ENCODE measurements at regions not wholly inside any gene's neighbourhood (a gene's known extent, or its start where the extent isn't known, plus 50 kb on each side); places are given as distances from the start of the nearest gene placed in this dataset.

DNA sequence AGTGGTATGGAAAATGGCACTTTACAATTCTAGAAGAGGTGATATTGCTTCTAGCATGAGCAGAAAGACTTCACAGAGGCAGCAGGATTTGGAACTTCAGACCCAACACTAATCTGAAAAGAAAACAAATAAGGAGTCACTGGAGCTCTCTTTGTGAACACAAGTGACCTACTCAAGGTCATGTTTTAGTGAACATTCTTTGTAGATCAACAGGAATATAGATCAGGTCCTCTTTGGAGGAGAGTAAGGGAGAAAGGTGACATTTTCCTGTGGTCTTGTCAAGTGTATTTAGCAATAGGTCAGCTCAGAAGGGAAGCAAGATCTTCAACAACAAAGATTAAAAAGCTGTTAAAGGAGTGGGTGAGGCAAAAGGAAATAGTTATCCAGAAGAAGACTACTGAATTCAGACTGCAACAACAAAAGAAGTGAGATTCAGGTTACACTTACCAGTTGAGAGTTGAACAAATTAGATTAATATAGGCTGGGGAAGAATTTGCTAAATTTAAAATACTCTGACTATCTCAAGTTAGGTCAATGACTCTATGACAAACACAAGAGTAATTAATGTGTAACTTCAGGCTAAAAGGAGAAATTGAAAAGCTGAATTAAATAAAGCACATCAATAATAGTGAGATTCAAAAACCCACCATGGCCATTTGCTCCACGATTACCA, 528.2 kb downstream of the RPS29 start:
- H3K9me3 ChIP-seq (ENCODE audit: control insufficient read depth, insufficient read depth, low read depth, low read length): no peaks in the 10 kb centered on the region
- no peaks in the 10 kb centered on the region for H3K36me3 ChIP-seq (ENCODE audit: control insufficient read depth in 2 of 2, insufficient read depth in 1 of 2, low read length in 2 of 2)
- 0 out of 2 replicates have a peak, but pooled peaks cover 4% of the 10 kb centered on the region for H3K4me1 ChIP-seq (ENCODE audit: control insufficient read depth, insufficient read depth, low read length)
- ChIA-PET CTCF (no interaction called here), POLR2A (no interaction called here)
- H3K4me3 ChIP-seq (ENCODE audit: low read depth, low read length): no peak overlapping the region
- TF ChIP-seq ZNF513 (tag by site-specific recombination; IDR thresholded peaks at IDR 0.05) (no peak), KLF8 (tag by site-specific recombination; IDR thresholded peaks at IDR 0.05) (no peak), ZNF664 (tag by site-specific recombination; IDR thresholded peaks at IDR 0.05) (no peak), ZNF211 (tag by site-specific recombination; IDR thresholded peaks at IDR 0.05; ENCODE audit: low read depth) (no peak), ZNF138 (tag by site-specific recombination; IDR thresholded peaks at IDR 0.05; ENCODE audit: borderline replicate concordance) (no peak), ZNF704 (tag by site-specific recombination; IDR thresholded peaks at IDR 0.05) (no peak), ZNF23 (tag by site-specific recombination; IDR thresholded peaks at IDR 0.05; ENCODE audit: borderline replicate concordance) (no peak), ZBTB11 (tag by site-specific recombination; conservative IDR thresholded peaks at IDR 0.05; ENCODE audit: low read depth) (no peak), ZNF473 (tag by site-specific recombination; IDR thresholded peaks at IDR 0.05) (no peak), FEZF1 (tag by site-specific recombination; IDR thresholded peaks at IDR 0.05) (no peak), ZNF701 (tag by site-specific recombination; IDR thresholded peaks at IDR 0.05) (no peak), REPIN1 (tag by site-specific recombination; IDR thresholded peaks at IDR 0.05; ENCODE audit: low read depth) (no peak), ZNF560 (tag by site-specific recombination; IDR thresholded peaks at IDR 0.05; ENCODE audit: borderline replicate concordance) (no peak), ZNF623 (tag by site-specific recombination; IDR thresholded peaks at IDR 0.05) (no peak), ZSCAN16 (tag by site-specific recombination; IDR thresholded peaks at IDR 0.05) (no peak), ZBTB6 (tag by site-specific recombination; IDR thresholded peaks at IDR 0.05) (no peak), KLF7 (tag by site-specific recombination; IDR thresholded peaks at IDR 0.05; ENCODE audit: borderline replicate concordance) (no peak), SP2 (tag by site-specific recombination; IDR thresholded peaks at IDR 0.05) (no peak)
- TF ChIP-seq, protein P1, sequence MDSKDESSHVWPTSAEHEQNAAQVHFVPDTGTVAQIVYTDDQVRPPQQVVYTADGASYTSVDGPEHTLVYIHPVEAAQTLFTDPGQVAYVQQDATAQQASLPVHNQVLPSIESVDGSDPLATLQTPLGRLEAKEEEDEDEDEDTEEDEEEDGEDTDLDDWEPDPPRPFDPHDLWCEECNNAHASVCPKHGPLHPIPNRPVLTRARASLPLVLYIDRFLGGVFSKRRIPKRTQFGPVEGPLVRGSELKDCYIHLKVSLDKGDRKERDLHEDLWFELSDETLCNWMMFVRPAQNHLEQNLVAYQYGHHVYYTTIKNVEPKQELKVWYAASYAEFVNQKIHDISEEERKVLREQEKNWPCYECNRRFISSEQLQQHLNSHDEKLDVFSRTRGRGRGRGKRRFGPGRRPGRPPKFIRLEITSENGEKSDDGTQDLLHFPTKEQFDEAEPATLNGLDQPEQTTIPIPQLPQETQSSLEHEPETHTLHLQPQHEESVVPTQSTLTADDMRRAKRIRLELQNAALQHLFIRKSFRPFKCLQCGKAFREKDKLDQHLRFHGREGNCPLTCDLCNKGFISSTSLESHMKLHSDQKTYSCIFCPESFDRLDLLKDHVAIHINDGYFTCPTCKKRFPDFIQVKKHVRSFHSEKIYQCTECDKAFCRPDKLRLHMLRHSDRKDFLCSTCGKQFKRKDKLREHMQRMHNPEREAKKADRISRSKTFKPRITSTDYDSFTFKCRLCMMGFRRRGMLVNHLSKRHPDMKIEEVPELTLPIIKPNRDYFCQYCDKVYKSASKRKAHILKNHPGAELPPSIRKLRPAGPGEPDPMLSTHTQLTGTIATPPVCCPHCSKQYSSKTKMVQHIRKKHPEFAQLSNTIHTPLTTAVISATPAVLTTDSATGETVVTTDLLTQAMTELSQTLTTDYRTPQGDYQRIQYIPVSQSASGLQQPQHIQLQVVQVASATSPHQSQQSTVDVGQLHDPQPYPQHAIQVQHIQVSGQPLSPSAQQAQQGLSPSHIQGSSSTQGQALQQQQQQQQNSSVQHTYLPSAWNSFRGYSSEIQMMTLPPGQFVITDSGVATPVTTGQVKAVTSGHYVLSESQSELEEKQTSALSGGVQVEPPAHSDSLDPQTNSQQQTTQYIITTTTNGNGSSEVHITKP (tag by site-specific recombination; IDR thresholded peaks at IDR 0.05): no peak
- TF ChIP-seq, protein P2, sequence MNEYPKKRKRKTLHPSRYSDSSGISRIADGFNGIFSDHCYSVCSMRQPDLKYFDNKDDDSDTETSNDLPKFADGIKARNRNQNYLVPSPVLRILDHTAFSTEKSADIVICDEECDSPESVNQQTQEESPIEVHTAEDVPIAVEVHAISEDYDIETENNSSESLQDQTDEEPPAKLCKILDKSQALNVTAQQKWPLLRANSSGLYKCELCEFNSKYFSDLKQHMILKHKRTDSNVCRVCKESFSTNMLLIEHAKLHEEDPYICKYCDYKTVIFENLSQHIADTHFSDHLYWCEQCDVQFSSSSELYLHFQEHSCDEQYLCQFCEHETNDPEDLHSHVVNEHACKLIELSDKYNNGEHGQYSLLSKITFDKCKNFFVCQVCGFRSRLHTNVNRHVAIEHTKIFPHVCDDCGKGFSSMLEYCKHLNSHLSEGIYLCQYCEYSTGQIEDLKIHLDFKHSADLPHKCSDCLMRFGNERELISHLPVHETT (tag by site-specific recombination; IDR thresholded peaks at IDR 0.05): no peak
- no peak overlapping the region for H3K27ac ChIP-seq (ENCODE audit: extremely low read depth, low read depth, low read length)
